Osteocyte (in vitro differentiated cells): ENCODE measurements at regions not wholly inside any gene's neighbourhood (a gene's known extent, or its start where the extent isn't known, plus 50 kb on each side); places are given as distances from the start of the nearest gene placed in this dataset.
"Not testable (repeated sequence)": the region's sequence is repeated elsewhere in the genome, so short reads cannot be mapped to it uniquely, and the experiment has no call there.

ENCODE experiments used
- DNase-seq: peaks from one replicate; pipeline ENCODE4 v3.0.0; 2021; ENCODE audit warnings: mixed read lengths; ENCODE audit not compliant: unreplicated experiment; ENCODE audit errors: extremely low spot score
- H3K27ac Mint-ChIP-seq: one replicate; pipeline ENCODE4 v1.8.0; 2021; ENCODE audit warnings: mild to moderate bottlenecking, mixed read lengths; ENCODE audit not compliant: unreplicated experiment
- H3K27me3 Mint-ChIP-seq: one replicate; pipeline ENCODE4 v1.8.0; 2021; ENCODE audit warnings: mixed read lengths; ENCODE audit not compliant: unreplicated experiment
- H3K36me3 Mint-ChIP-seq: one replicate; pipeline ENCODE4 v1.8.0; 2021; ENCODE audit warnings: mixed read lengths; ENCODE audit not compliant: unreplicated experiment
- H3K4me1 Mint-ChIP-seq: one replicate; pipeline ENCODE4 v1.8.0; 2021; ENCODE audit warnings: mixed read lengths; ENCODE audit not compliant: unreplicated experiment
- H3K4me3 Mint-ChIP-seq: one replicate; pipeline ENCODE4 v1.8.0; 2021; ENCODE audit warnings: mild to moderate bottlenecking, moderate library complexity, mixed read lengths; ENCODE audit not compliant: unreplicated experiment
- H3K9me3 Mint-ChIP-seq: one replicate; pipeline ENCODE4 v1.8.0; 2021; ENCODE audit warnings: mixed read lengths; ENCODE audit not compliant: unreplicated experiment
- CTCF ChIP-seq: fragments of 200-600 bp; sonication (generic); IDR thresholded peaks from 2 replicates; pipeline ENCODE4 v1.5.0; 2021; ENCODE audit warnings: antibody characterized with exemption, mild to moderate bottlenecking, moderate library complexity

- H3K9me3 Mint-ChIP-seq = no peaks in the 10 kb centered on the region
- H3K27me3 Mint-ChIP-seq = no peaks in the 10 kb centered on the region
- H3K4me3 Mint-ChIP-seq = no peak overlapping the region
- peaks cover 50% of the 10 kb centered on the region for H3K4me1 Mint-ChIP-seq
- H3K36me3 Mint-ChIP-seq = no peaks in the 10 kb centered on the region
- no peak for TF ChIP-seq CTCF
- no peak overlapping the region for H3K27ac Mint-ChIP-seq
- no peak for DNase-seq
Measured at GRCh38 chr2:138271467-138271866, 230.1 kb upstream of the SPOPL start.

GRCh38 chr2:138272524-138273195 is 228.9 kb upstream of the SPOPL start:
- H3K36me3 Mint-ChIP-seq = no peaks in the 10 kb centered on the region
- H3K27me3 Mint-ChIP-seq = no peaks in the 10 kb centered on the region
- peaks cover 48% of the 10 kb centered on the region for H3K4me1 Mint-ChIP-seq
- no peak for DNase-seq
- H3K4me3 Mint-ChIP-seq = no peak overlapping the region
- H3K9me3 Mint-ChIP-seq = no peaks in the 10 kb centered on the region
- H3K27ac Mint-ChIP-seq = no peak overlapping the region
- no peak for TF ChIP-seq CTCF

GRCh38 chr2:138273280-138273679 is 228.3 kb upstream of the SPOPL start:
- H3K27me3 Mint-ChIP-seq, H3K36me3 Mint-ChIP-seq, H3K4me3 Mint-ChIP-seq, H3K9me3 Mint-ChIP-seq, H3K27ac Mint-ChIP-seq, DNase-seq: not testable (repeated sequence)
- peaks cover 41% of the 10 kb centered on the region for H3K4me1 Mint-ChIP-seq

GRCh38 chr2:138274421-138275291 is 226.9 kb upstream of the SPOPL start:
- no peak for TF ChIP-seq CTCF
- Mint-ChIP-seq H3K27ac (no peak overlapping the region), H3K4me3 (no peak overlapping the region), H3K36me3 (no peaks in the 10 kb centered on the region), H3K4me1 (peaks cover 43% of the 10 kb centered on the region), H3K9me3 (no peaks in the 10 kb centered on the region), H3K27me3 (no peaks in the 10 kb centered on the region)
- DNase-seq = no peak

DNA sequence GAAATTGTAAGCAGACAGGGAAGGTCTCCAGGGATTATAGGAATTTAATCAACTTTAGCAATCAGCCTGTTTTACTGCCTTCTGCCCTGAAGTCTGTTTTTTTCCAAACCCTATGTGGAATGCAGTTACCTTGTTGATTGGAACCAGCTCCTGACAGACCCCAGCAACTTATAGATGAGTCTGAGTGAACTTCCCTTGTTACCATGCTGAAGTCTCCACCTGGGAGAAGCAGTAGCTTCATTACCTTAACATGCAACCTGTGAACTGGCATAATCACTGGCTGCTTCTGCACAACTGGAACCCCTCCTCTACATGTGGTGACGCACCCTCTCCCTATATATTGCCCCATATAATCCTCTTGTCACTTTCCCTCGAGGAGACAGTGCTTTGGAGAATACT is 226.3 kb upstream of the SPOPL start:
- Mint-ChIP-seq H3K4me3 (no peak overlapping the region), H3K27me3 (no peaks in the 10 kb centered on the region), H3K27ac (no peak overlapping the region), H3K36me3 (no peaks in the 10 kb centered on the region), H3K4me1 (peaks cover 44% of the 10 kb centered on the region), H3K9me3 (no peaks in the 10 kb centered on the region)
- no peak for DNase-seq
- no peak for TF ChIP-seq CTCF
